ENCODE measurements at regions not wholly inside any gene's neighbourhood (a gene's known extent, or its start where the extent isn't known, plus 50 kb on each side); places are given as distances from the start of the nearest gene placed in this dataset.

- H3K27ac ChIP-seq (replicated peaks) = no peak overlapping the region
- H3K4me3 ChIP-seq (replicated peaks; ENCODE audit: insufficient read depth, low read length) = no peak overlapping the region
- no peaks in the 10 kb centered on the region for H3K27me3 ChIP-seq (ENCODE audit: insufficient read depth, poor library complexity, severe bottlenecking)
- no peak for TF ChIP-seq CTCF (IDR thresholded peaks at IDR 0.05; ENCODE audit: insufficient read depth, low read length)
- TF ChIP-seq POLR2AphosphoS5 (IDR thresholded peaks at IDR 0.05; ENCODE audit: low read depth) = no peak
- TF ChIP-seq SPI1 (IDR thresholded peaks at IDR 0.05; ENCODE audit: borderline replicate concordance, low read depth) = no peak
- no peak for TF ChIP-seq REST (IDR thresholded peaks at IDR 0.05; ENCODE audit: insufficient replicate concordance, low read depth)
- TF ChIP-seq GABPA (IDR thresholded peaks at IDR 0.05; ENCODE audit: low read depth) = no peak
- DNase-seq (ENCODE audit: low read depth in 1 of 2, low spot score in 1 of 2) = no peak
Measured at GRCh38 chr2:18800240-18800971, 211.0 kb upstream of the NT5C1B start.

- Histone ChIP-seq H3K27ac (replicated peaks) (no peak overlapping the region), H3K27me3 (ENCODE audit: insufficient read depth, poor library complexity, severe bottlenecking) (no peaks in the 10 kb centered on the region), H3K4me3 (replicated peaks; ENCODE audit: insufficient read depth, low read length) (no peak overlapping the region)
- DNase-seq (ENCODE audit: low read depth in 1 of 2, low spot score in 1 of 2) = no peak
- TF ChIP-seq REST (IDR thresholded peaks at IDR 0.05; ENCODE audit: insufficient replicate concordance, low read depth) = no peak
- no peak for TF ChIP-seq CTCF (IDR thresholded peaks at IDR 0.05; ENCODE audit: insufficient read depth, low read length)
- no peak for TF ChIP-seq GABPA (IDR thresholded peaks at IDR 0.05; ENCODE audit: low read depth)
- no peak for TF ChIP-seq POLR2AphosphoS5 (IDR thresholded peaks at IDR 0.05; ENCODE audit: low read depth)
- TF ChIP-seq SPI1 (IDR thresholded peaks at IDR 0.05; ENCODE audit: borderline replicate concordance, low read depth) = no peak
Measured at GRCh38 chr2:18799397-18799796, 210.0 kb upstream of the NT5C1B start.

GRCh38 chr2:18797133-18797845 lies 207.9 kb upstream of the NT5C1B start:
- H3K4me3 ChIP-seq (replicated peaks; ENCODE audit: insufficient read depth, low read length) = no peak overlapping the region
- H3K27ac ChIP-seq (replicated peaks) = no peak overlapping the region
- no peaks in the 10 kb centered on the region for H3K27me3 ChIP-seq (ENCODE audit: insufficient read depth, poor library complexity, severe bottlenecking)
- TF ChIP-seq REST (IDR thresholded peaks at IDR 0.05; ENCODE audit: insufficient replicate concordance, low read depth) = no peak
- no peak for TF ChIP-seq POLR2AphosphoS5 (IDR thresholded peaks at IDR 0.05; ENCODE audit: low read depth)
- TF ChIP-seq GABPA (IDR thresholded peaks at IDR 0.05; ENCODE audit: low read depth) = no peak
- no peak for TF ChIP-seq SPI1 (IDR thresholded peaks at IDR 0.05; ENCODE audit: borderline replicate concordance, low read depth)
- TF ChIP-seq CTCF (IDR thresholded peaks at IDR 0.05; ENCODE audit: insufficient read depth, low read length) = no peak
- no peak for DNase-seq (ENCODE audit: low read depth in 1 of 2, low spot score in 1 of 2)
